ENCODE measurements at regions not wholly inside any gene's neighbourhood (a gene's known extent, or its start where the extent isn't known, plus 50 kb on each side); places are given as distances from the start of the nearest gene placed in this dataset.

GRCh38 chr20:40452758-40453157 lies 236.3 kb downstream of the MAFB start:
- ChIA-PET POLR2A (ENCODE audit: partially characterized antibody) (no interaction called here), CTCF (ENCODE audit: partially characterized antibody) (no interaction called here)
- intact Hi-C loops (cut with micrococcal nuclease) = no loop called here
- no peak overlapping the region for H3K27ac Mint-ChIP-seq
- Histone ChIP-seq H3K36me3 (ENCODE audit: insufficient read depth, low read length) (no peaks in the 10 kb centered on the region), H3K4me3 (ENCODE audit: low read length in 2 of 2) (no peak overlapping the region), H3K4me1 (ENCODE audit: insufficient read depth, low read length) (no peaks in the 10 kb centered on the region), H3K27me3 (ENCODE audit: insufficient read depth, low read length) (no peaks in the 10 kb centered on the region), H3K9me3 (ENCODE audit: control insufficient read depth in 1 of 2, low read length in 2 of 2) (no peaks in the 10 kb centered on the region), H3K27ac (ENCODE audit: low read depth, low read length) (no peak overlapping the region)
- no peaks in the 10 kb centered on the region for H3K36me3 Mint-ChIP-seq
- no peaks in the 10 kb centered on the region for H3K4me1 Mint-ChIP-seq
- H3K4me3 Mint-ChIP-seq = no peak overlapping the region
- peaks cover 2 to 6% of the 10 kb centered on the region in 2 donors for H3K27me3 Mint-ChIP-seq
- H3K9me3 Mint-ChIP-seq = no peaks in the 10 kb centered on the region
- no peak for DNase-seq

DNA sequence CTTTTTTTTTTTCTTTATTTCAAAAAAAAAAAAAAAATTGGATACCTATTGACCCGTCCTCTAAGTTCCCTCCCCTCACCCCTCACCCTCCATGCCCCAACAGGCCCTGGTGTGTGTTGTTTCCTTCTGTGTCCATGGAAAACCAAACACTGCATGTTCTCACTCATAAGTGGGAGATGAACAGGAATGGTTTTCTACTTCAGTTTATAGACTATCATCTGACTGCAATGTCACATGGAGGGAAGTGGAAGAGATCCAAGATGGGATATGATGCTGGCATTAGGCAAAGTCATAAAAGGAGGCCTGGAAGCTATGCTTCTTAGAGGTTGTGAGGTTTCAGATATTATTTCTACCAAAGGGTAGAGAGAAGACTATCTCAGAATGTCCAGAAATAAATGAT lies 237.5 kb downstream of the MAFB start:
- no peaks in the 10 kb centered on the region for H3K36me3 ChIP-seq (ENCODE audit: insufficient read depth, low read length)
- POLR2A ChIA-PET (ENCODE audit: partially characterized antibody) = no interaction called here

GRCh38 chr20:40449974-40450616 lies 238.9 kb downstream of the MAFB start:
- H3K27me3 ChIP-seq (ENCODE audit: insufficient read depth, low read length) = no peaks in the 10 kb centered on the region
- POLR2A ChIA-PET (ENCODE audit: partially characterized antibody) = no interaction called here
- peaks cover 6% of the 10 kb centered on the region in 2 donors for H3K27me3 Mint-ChIP-seq
- H3K36me3 Mint-ChIP-seq = no peaks in the 10 kb centered on the region
- H3K36me3 ChIP-seq (ENCODE audit: insufficient read depth, low read length) = no peaks in the 10 kb centered on the region
- no peaks in the 10 kb centered on the region for H3K9me3 ChIP-seq (ENCODE audit: control insufficient read depth in 1 of 2, low read length in 2 of 2)
- no peak overlapping the region for H3K27ac ChIP-seq (ENCODE audit: low read depth, low read length)
- DNase-seq = no peak
- CTCF ChIA-PET (ENCODE audit: partially characterized antibody) = no interaction called here
- H3K4me3 ChIP-seq (ENCODE audit: low read length in 2 of 2) = no peak overlapping the region
- H3K4me1 ChIP-seq (ENCODE audit: insufficient read depth, low read length) = no peaks in the 10 kb centered on the region
- H3K27ac Mint-ChIP-seq = no peak overlapping the region
- H3K9me3 Mint-ChIP-seq = peaks cover 0 to 3% (median 0%) of the 10 kb centered on the region in 8 donors
- intact Hi-C loops (cut with micrococcal nuclease) = no loop called here
- H3K4me3 Mint-ChIP-seq = no peak overlapping the region
- no peaks in the 10 kb centered on the region for H3K4me1 Mint-ChIP-seq

More for the DNA sequence above, 237.5 kb downstream of the MAFB start:
- H3K27me3 ChIP-seq (ENCODE audit: insufficient read depth, low read length) = no peaks in the 10 kb centered on the region
- H3K4me1 ChIP-seq (ENCODE audit: insufficient read depth, low read length) = no peaks in the 10 kb centered on the region
- Mint-ChIP-seq H3K27me3 (peaks cover 6 to 8% of the 10 kb centered on the region in 2 donors), H3K36me3 (no peaks in the 10 kb centered on the region), H3K9me3 (peaks cover 0 to 1% (median 0%) of the 10 kb centered on the region in 8 donors), H3K27ac (no peak overlapping the region), H3K4me3 (no peak overlapping the region), H3K4me1 (no peaks in the 10 kb centered on the region)
- H3K9me3 ChIP-seq (ENCODE audit: control insufficient read depth in 1 of 2, low read length in 2 of 2) = no peaks in the 10 kb centered on the region
- intact Hi-C loops (cut with micrococcal nuclease) = no loop called here
- CTCF ChIA-PET (ENCODE audit: partially characterized antibody) = no interaction called here
- no peak for DNase-seq
- H3K27ac ChIP-seq (ENCODE audit: low read depth, low read length) = no peak overlapping the region
- no peak overlapping the region for H3K4me3 ChIP-seq (ENCODE audit: low read length in 2 of 2)

DNA sequence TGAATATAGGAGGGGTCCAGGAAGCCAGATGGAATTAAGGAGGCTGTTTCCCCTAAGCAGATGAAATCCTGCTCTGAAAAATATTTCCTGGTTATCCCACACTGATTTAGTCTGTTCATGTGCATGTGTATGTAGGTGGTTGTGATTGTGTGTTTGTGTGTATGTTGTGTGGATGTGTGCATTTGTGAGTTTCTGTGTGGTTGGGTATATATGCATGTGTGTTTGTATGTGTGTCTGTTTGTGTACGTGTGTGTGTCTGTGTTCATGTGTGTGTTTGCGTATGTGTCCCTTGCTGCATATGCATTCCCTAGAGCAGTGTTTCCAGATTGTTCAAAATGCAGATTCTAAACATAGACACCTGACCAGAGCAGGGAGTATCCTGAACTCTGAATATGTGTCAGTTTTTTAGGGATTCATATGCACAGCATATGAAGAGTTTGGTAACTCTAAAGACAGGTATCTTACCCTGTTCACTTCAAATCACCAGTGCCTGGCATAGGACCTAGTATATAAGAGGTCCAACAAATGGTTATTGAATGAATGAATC lies 239.8 kb downstream of the MAFB start:
- Mint-ChIP-seq H3K36me3 (no peaks in the 10 kb centered on the region), H3K4me1 (no peaks in the 10 kb centered on the region), H3K9me3 (peaks cover 0 to 3% (median 0%) of the 10 kb centered on the region in 8 donors), H3K27me3 (peaks cover 6% of the 10 kb centered on the region in 2 donors), H3K4me3 (no peak overlapping the region), H3K27ac (no peak overlapping the region)
- no peaks in the 10 kb centered on the region for H3K9me3 ChIP-seq (ENCODE audit: control insufficient read depth in 1 of 2, low read length in 2 of 2)
- no peaks in the 10 kb centered on the region for H3K36me3 ChIP-seq (ENCODE audit: insufficient read depth, low read length)
- no peaks in the 10 kb centered on the region for H3K27me3 ChIP-seq (ENCODE audit: insufficient read depth, low read length)
- no peak overlapping the region for H3K4me3 ChIP-seq (ENCODE audit: low read length in 2 of 2)
- H3K4me1 ChIP-seq (ENCODE audit: insufficient read depth, low read length) = no peaks in the 10 kb centered on the region
- H3K27ac ChIP-seq (ENCODE audit: low read depth, low read length) = no peak overlapping the region
- POLR2A ChIA-PET (ENCODE audit: partially characterized antibody) = no interaction called here
- no peak for DNase-seq
- CTCF ChIA-PET (ENCODE audit: partially characterized antibody) = no interaction called here
- intact Hi-C loops (cut with micrococcal nuclease) = no loop called here

DNA sequence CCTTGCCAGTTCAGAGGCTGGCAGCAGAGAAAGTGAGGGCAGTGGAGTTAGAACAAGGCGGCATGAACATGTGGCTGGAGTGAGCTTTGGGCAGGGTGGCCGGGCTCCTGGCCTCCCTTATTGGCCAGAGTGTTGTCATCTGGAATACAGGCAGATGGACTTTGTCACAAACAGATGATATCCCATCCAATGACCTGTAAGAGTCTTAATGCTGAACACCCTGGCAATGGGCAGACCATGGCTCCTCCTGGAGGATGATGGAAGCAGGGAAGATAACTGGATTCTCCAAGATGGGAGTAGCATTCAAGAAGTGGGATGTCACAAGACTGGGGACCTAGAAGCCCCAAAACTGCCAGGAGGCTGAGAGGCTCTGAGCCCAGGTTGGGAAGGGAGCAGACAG lies 242.1 kb downstream of the MAFB start:
- Mint-ChIP-seq H3K4me1 (no peaks in the 10 kb centered on the region), H3K27me3 (peaks cover 4 to 5% of the 10 kb centered on the region in 2 donors), H3K4me3 (no peak overlapping the region), H3K9me3 (peaks cover 0 to 3% (median 0%) of the 10 kb centered on the region in 8 donors), H3K36me3 (no peaks in the 10 kb centered on the region), H3K27ac (no peak overlapping the region)
- no peak for DNase-seq
- Histone ChIP-seq H3K27me3 (ENCODE audit: insufficient read depth, low read length) (no peaks in the 10 kb centered on the region), H3K9me3 (ENCODE audit: control insufficient read depth in 1 of 2, low read length in 2 of 2) (no peaks in the 10 kb centered on the region), H3K4me3 (ENCODE audit: low read length in 2 of 2) (no peak overlapping the region), H3K4me1 (ENCODE audit: insufficient read depth, low read length) (no peaks in the 10 kb centered on the region), H3K27ac (ENCODE audit: low read depth, low read length) (no peak overlapping the region), H3K36me3 (ENCODE audit: insufficient read depth, low read length) (no peaks in the 10 kb centered on the region)
- CTCF ChIA-PET (ENCODE audit: partially characterized antibody) = no interaction called here
- intact Hi-C loops (cut with micrococcal nuclease) = no loop called here
- POLR2A ChIA-PET (ENCODE audit: partially characterized antibody) = no interaction called here

GRCh38 chr20:40444516-40444915 lies 244.5 kb downstream of the MAFB start:
- Mint-ChIP-seq H3K27me3 (peaks cover 4 to 5% of the 10 kb centered on the region in 2 donors), H3K27ac (no peak overlapping the region), H3K9me3 (peaks cover 0 to 3% (median 0%) of the 10 kb centered on the region in 8 donors), H3K4me3 (no peak overlapping the region), H3K36me3 (no peaks in the 10 kb centered on the region), H3K4me1 (no peaks in the 10 kb centered on the region)
- Histone ChIP-seq H3K27ac (ENCODE audit: low read depth, low read length) (no peak overlapping the region), H3K36me3 (ENCODE audit: insufficient read depth, low read length) (no peaks in the 10 kb centered on the region), H3K27me3 (ENCODE audit: insufficient read depth, low read length) (no peaks in the 10 kb centered on the region), H3K9me3 (ENCODE audit: control insufficient read depth in 1 of 2, low read length in 2 of 2) (no peaks in the 10 kb centered on the region), H3K4me1 (ENCODE audit: insufficient read depth, low read length) (no peaks in the 10 kb centered on the region), H3K4me3 (ENCODE audit: low read length in 2 of 2) (no peak overlapping the region)
- POLR2A ChIA-PET (ENCODE audit: partially characterized antibody) = no interaction called here
- no peak for DNase-seq
- intact Hi-C loops (cut with micrococcal nuclease) = no loop called here
- CTCF ChIA-PET (ENCODE audit: partially characterized antibody) = no interaction called here

- H3K27me3 Mint-ChIP-seq = peaks cover 4 to 5% of the 10 kb centered on the region in 2 donors
- no peak overlapping the region for H3K4me3 Mint-ChIP-seq
- no peaks in the 10 kb centered on the region for H3K4me1 Mint-ChIP-seq
- intact Hi-C loops (cut with micrococcal nuclease) = no loop called here
- Histone ChIP-seq H3K4me1 (ENCODE audit: insufficient read depth, low read length) (no peaks in the 10 kb centered on the region), H3K4me3 (ENCODE audit: low read length in 2 of 2) (no peak overlapping the region), H3K9me3 (ENCODE audit: control insufficient read depth in 1 of 2, low read length in 2 of 2) (no peaks in the 10 kb centered on the region), H3K27ac (ENCODE audit: low read depth, low read length) (no peak overlapping the region), H3K36me3 (ENCODE audit: insufficient read depth, low read length) (no peaks in the 10 kb centered on the region), H3K27me3 (ENCODE audit: insufficient read depth, low read length) (no peaks in the 10 kb centered on the region)
- H3K9me3 Mint-ChIP-seq = peaks cover 0 to 3% (median 0%) of the 10 kb centered on the region in 8 donors
- POLR2A ChIA-PET (ENCODE audit: partially characterized antibody) = no interaction called here
- no peak for DNase-seq
- no peak overlapping the region for H3K27ac Mint-ChIP-seq
- CTCF ChIA-PET (ENCODE audit: partially characterized antibody) = no interaction called here
- H3K36me3 Mint-ChIP-seq = no peaks in the 10 kb centered on the region
Observed at GRCh38 chr20:40443753-40444152, 245.3 kb downstream of the MAFB start.
